SK-MEL-5 (cell line): ENCODE measurements at regions not wholly inside any gene's neighbourhood (a gene's known extent, or its start where the extent isn't known, plus 50 kb on each side); places are given as distances from the start of the nearest gene placed in this dataset.

Experiments
- DNase-seq: peaks from one replicate; pipeline ENCODE4 v3.0.0-alpha.2; 2016; ENCODE audit warnings: low read depth, low spot score
- in situ Hi-C: cut with HindIII; loops from 2 replicates; pipeline ENCODE4 v1.10.0; 2016; ENCODE audit warnings: low sequenced_read_pairs, high pct_unique_total_duplicates, low pct_unique_long_range_greater_than_20kb

GRCh38 chr2:23007631-23008235 lies 377.2 kb upstream of the KLHL29 start:
- in situ Hi-C loops, result no loop called here
- DNase-seq, result no peak

GRCh38 chr2:23008440-23008839 lies 376.5 kb upstream of the KLHL29 start:
- DNase-seq, result no peak
- in situ Hi-C loops, result no loop called here

- in situ Hi-C loops, result no loop called here
- DNase-seq, result no peak
These were observed 376.0 kb upstream of the KLHL29 start for GRCh38 chr2:23008951-23009350.

GRCh38 chr2:23009545-23010149 lies 375.3 kb upstream of the KLHL29 start:
- in situ Hi-C loops, result no loop called here
- DNase-seq, result no peak

GRCh38 chr2:23012499-23012898 lies 372.5 kb upstream of the KLHL29 start:
- in situ Hi-C loops, result no loop called here
- no peak for DNase-seq

- in situ Hi-C loops, result no loop called here
- DNase-seq, result no peak
These were observed 369.3 kb upstream of the KLHL29 start for GRCh38 chr2:23015651-23016200.

- DNase-seq, result peak; percentile 24
- in situ Hi-C loops, result no loop called here
These were observed 365.5 kb upstream of the KLHL29 start for GRCh38 chr2:23019476-23019875.

GRCh38 chr2:23020659-23021058 lies 364.3 kb upstream of the KLHL29 start:
- DNase-seq, result no peak
- in situ Hi-C loops, result no loop called here

GRCh38 chr2:23021311-23022120 lies 363.5 kb upstream of the KLHL29 start:
- no peak for DNase-seq
- in situ Hi-C loops, result no loop called here

- in situ Hi-C loops, result no loop called here
- no peak for DNase-seq
These were observed 361.3 kb upstream of the KLHL29 start for GRCh38 chr2:23023722-23024121.

- DNase-seq, result no peak
- in situ Hi-C loops, result no loop called here
These were observed 358.3 kb upstream of the KLHL29 start for GRCh38 chr2:23026671-23027070.

GRCh38 chr2:23027396-23027795 lies 357.6 kb upstream of the KLHL29 start:
- DNase-seq, result no peak
- in situ Hi-C loops, result no loop called here

- in situ Hi-C loops, result no loop called here
These were observed 356.9 kb upstream of the KLHL29 start for GRCh38 chr2:23028106-23028505.

GRCh38 chr2:23029111-23029510 lies 355.9 kb upstream of the KLHL29 start:
- no peak for DNase-seq
- in situ Hi-C loops, result no loop called here

More at GRCh38 chr2:23028106-23028505, 356.9 kb upstream of the KLHL29 start:
- no peak for DNase-seq

GRCh38 chr2:23029951-23030350 lies 355.0 kb upstream of the KLHL29 start:
- in situ Hi-C loops, result no loop called here

GRCh38 chr2:23034996-23035395 lies 350.0 kb upstream of the KLHL29 start:
- no peak for DNase-seq
- in situ Hi-C loops, result no loop called here

More at GRCh38 chr2:23029951-23030350, 355.0 kb upstream of the KLHL29 start:
- DNase-seq, result no peak

GRCh38 chr2:23036629-23037028 lies 348.4 kb upstream of the KLHL29 start:
- no peak for DNase-seq
- in situ Hi-C loops, result no loop called here

GRCh38 chr2:23037596-23037995 lies 347.4 kb upstream of the KLHL29 start:
- in situ Hi-C loops, result no loop called here
- peak; percentile 59 for DNase-seq
